GM21515 (cell line): ENCODE measurements at regions not wholly inside any gene's neighbourhood (a gene's known extent, or its start where the extent isn't known, plus 50 kb on each side); places are given as distances from the start of the nearest gene placed in this dataset.

Experiments used
- ATAC-seq: cut with Tn5 transposase; IDR thresholded peaks from one replicate; pipeline ENCODE4 v1.9.1; 2021; ENCODE audit not compliant: unreplicated experiment

DNA sequence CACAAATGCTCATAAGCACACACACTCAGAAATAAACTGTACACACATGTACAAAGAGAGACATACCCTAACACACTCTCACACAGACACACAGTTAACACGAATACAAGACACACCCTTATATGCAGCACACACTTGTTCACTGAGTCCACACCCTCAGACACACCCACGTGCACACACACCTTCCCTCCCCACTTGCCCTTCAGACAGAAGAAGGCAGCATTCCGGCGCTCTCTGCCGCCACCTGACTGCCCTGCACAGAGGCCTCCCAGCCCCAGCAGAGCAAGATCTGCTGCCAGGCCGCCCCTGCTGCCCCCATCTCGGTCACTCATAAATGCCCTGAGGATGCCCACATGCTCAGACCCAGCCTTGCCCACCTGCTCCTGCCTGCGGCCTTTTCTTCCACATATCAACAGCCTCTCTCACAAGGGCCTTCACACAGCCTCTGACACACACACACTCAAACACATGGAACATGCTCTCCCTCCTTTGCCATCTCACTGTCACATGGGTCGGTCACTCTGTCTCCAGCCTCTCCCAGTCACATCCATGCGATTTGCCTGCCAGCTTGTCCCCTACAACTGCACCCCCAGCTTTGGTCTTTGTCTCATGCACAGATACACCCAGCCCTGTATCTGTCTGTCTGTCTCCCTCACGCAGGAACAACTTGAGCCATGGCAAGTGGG is 71.1 kb downstream of the EPHB3 start:
- ATAC-seq: no peak
